Neuronal stem cell (in vitro differentiated cells): ENCODE measurements at regions not wholly inside any gene's neighbourhood (a gene's known extent, or its start where the extent isn't known, plus 50 kb on each side); places are given as distances from the start of the nearest gene placed in this dataset.

Experiments used
- DNase-seq: peaks from one replicate; pipeline ENCODE4 v3.0.0-alpha.2; 2013; ENCODE audit warnings: low spot score
- H2AFZ ChIP-seq: one replicate; pipeline ENCODE4 v1.6.1; 2013; ENCODE audit warnings: mild to moderate bottlenecking, low read length, inconsistent platforms
- H2AK5ac ChIP-seq: 2 replicates; pipeline ENCODE4 v1.6.1; 2013; ENCODE audit warnings: low read depth, mild to moderate bottlenecking, inconsistent platforms, low read length, moderate library complexity, mixed read lengths
- H2BK120ac ChIP-seq: 2 replicates; pipeline ENCODE4 v1.6.1; 2013; ENCODE audit warnings: low read depth, mild to moderate bottlenecking, inconsistent platforms, low read length, moderate library complexity, mixed read lengths
- H2BK12ac ChIP-seq: one replicate; pipeline ENCODE4 v1.6.1; 2013; ENCODE audit warnings: low read length, inconsistent platforms
- H2BK15ac ChIP-seq: 2 replicates; pipeline ENCODE4 v1.6.1; 2013; ENCODE audit warnings: mild to moderate bottlenecking, low read length, inconsistent platforms, mixed read lengths
- H2BK5ac ChIP-seq: one replicate; pipeline ENCODE4 v1.6.1; 2013; ENCODE audit warnings: inconsistent platforms, mild to moderate bottlenecking, low read length, moderate library complexity
- H3K14ac ChIP-seq: one replicate; pipeline ENCODE4 v1.6.1; 2013; ENCODE audit warnings: low read length, inconsistent platforms
- H3K18ac ChIP-seq: 2 replicates; pipeline ENCODE4 v1.6.1; 2013; ENCODE audit warnings: low read length, inconsistent platforms
- H3K23ac ChIP-seq: 2 replicates; pipeline ENCODE4 v1.6.1; 2013; ENCODE audit warnings: low read depth, mild to moderate bottlenecking, mixed read lengths, low read length, inconsistent platforms; ENCODE audit not compliant: poor library complexity
- H3K27ac ChIP-seq: replicated peaks from 3 replicates; pipeline ENCODE4 v1.5.1; 2013; ENCODE audit warnings: low read length, inconsistent platforms
- H3K27me3 ChIP-seq, 3 experiments: 2 replicates each; pipeline ENCODE4 v1.6.1; 2013; ENCODE audit warnings: low read length in 3 of 3, mild to moderate bottlenecking in 2 of 3, inconsistent platforms in 1 of 3, low read depth in 1 of 3, mixed read lengths in 1 of 3, moderate library complexity in 1 of 3; ENCODE audit not compliant: control insufficient read depth in 3 of 3, insufficient read depth in 3 of 3
- H3K36me3 ChIP-seq, 2 donors: replicated peaks in 1 of 2; 2 replicates each; pipeline ENCODE4 v1.6.1; 2013; ENCODE audit warnings: low read length in 2 of 2; ENCODE audit not compliant: control insufficient read depth in 2 of 2, insufficient read depth in 2 of 2
- H3K4ac ChIP-seq: 2 replicates; pipeline ENCODE4 v1.6.1; 2013; ENCODE audit warnings: inconsistent platforms, mild to moderate bottlenecking, low read length, moderate library complexity
- H3K4me1 ChIP-seq, 2 donors: 1 replicate in 1 of 2; 2 replicates in 1 of 2; pipeline ENCODE4 v1.6.1; 2013; ENCODE audit warnings: low read length in 2 of 2, low read depth in 1 of 2; ENCODE audit not compliant: control insufficient read depth in 2 of 2, insufficient read depth in 1 of 2
- H3K4me2 ChIP-seq: one replicate; pipeline ENCODE4 v1.6.1; 2013; ENCODE audit warnings: mild to moderate bottlenecking, low read length, inconsistent platforms; ENCODE audit not compliant: insufficient read depth, poor library complexity, severe bottlenecking
- H3K4me3 ChIP-seq, 2 donors: 2 replicates each; pipeline ENCODE4 v1.5.1; 2013; ENCODE audit warnings: low read length in 2 of 2, mild to moderate bottlenecking in 2 of 2, inconsistent platforms in 1 of 2, moderate library complexity in 1 of 2
- H3K79me1 ChIP-seq: one replicate; pipeline ENCODE4 v1.6.1; 2013; ENCODE audit warnings: low read depth, mild to moderate bottlenecking, inconsistent platforms, low read length, moderate library complexity
- H3K9ac ChIP-seq: one replicate; pipeline ENCODE4 v1.6.1; 2013; ENCODE audit warnings: mild to moderate bottlenecking, low read depth, low read length, inconsistent platforms; ENCODE audit not compliant: poor library complexity
- H3K9me3 ChIP-seq, 2 donors: replicated peaks in 1 of 2; 2 replicates each; pipeline versions ENCODE3 to v1.6.1; 2013; ENCODE audit warnings: low read length in 2 of 2, mild to moderate bottlenecking in 2 of 2, inconsistent platforms in 1 of 2, low read depth in 1 of 2, mixed read lengths in 1 of 2, moderate library complexity in 1 of 2; ENCODE audit not compliant: control insufficient read depth in 2 of 2, insufficient read depth in 1 of 2
- H4K8ac ChIP-seq: one replicate; pipeline ENCODE4 v1.6.1; 2013; ENCODE audit warnings: low read depth, mild to moderate bottlenecking, inconsistent platforms, low read length, moderate library complexity
- H4K91ac ChIP-seq: one replicate; pipeline ENCODE4 v1.6.1; 2013; ENCODE audit warnings: low read length, low read depth, mild to moderate bottlenecking, inconsistent platforms; ENCODE audit not compliant: poor library complexity
- WGBS, 2 donors: extraction: QIAGEN DNeasy Blood & Tissue Kit; methylation state at CpG; one replicate each; pipeline ENCODE4 v1.1.7; 2013; ENCODE audit warnings: missing lambda C conversion rate in 2 of 2, mixed read lengths in 1 of 2; ENCODE audit not compliant: insufficient read length in 2 of 2, insufficient replicate concordance in 1 of 2; ENCODE audit errors: extremely low coverage in 2 of 2; 5-methylcytosine and 5-hydroxymethylcytosine counted together

GRCh38 chr16:48734220-48734619 is 124.2 kb upstream of the N4BP1 start:
- no peak overlapping the region for H3K27ac ChIP-seq
- no peak overlapping the region for H2BK120ac ChIP-seq
- H3K9me3 ChIP-seq, result no peaks in the 10 kb centered on the region

GRCh38 chr16:48704710-48705109 is 94.7 kb upstream of the N4BP1 start:
- Histone ChIP-seq H2BK12ac (no peak overlapping the region), H3K36me3 (no peaks in the 10 kb centered on the region), H4K91ac (no peak overlapping the region), H3K4ac (no peak overlapping the region), H2AK5ac (no peak overlapping the region), H3K4me3 (no peak overlapping the region), H3K23ac (no peak overlapping the region), H3K14ac (peak overlapping the region; percentile 15), H3K4me1 (no peaks in the 10 kb centered on the region), H4K8ac (no peak overlapping the region), H2BK15ac (no peak overlapping the region), H3K18ac (no peak overlapping the region), H3K27me3 (no peaks in the 10 kb centered on the region), H3K9ac (no peak overlapping the region), H3K27ac (no peak overlapping the region), H2BK5ac (no peak overlapping the region), H3K9me3 (no peaks in the 10 kb centered on the region), H2AFZ (no peak overlapping the region), H3K4me2 (no peak overlapping the region), H2BK120ac (no peak overlapping the region), H3K79me1 (no peaks in the 10 kb centered on the region)
- no CpG with 5 or more reads among the region's 1 CpG for WGBS, 2 donors
- no peak for DNase-seq

More at GRCh38 chr16:48734220-48734619, 124.2 kb upstream of the N4BP1 start:
- H3K4me1 ChIP-seq, result peaks cover 3 to 9% of the 10 kb centered on the region in 2 donors
- no peaks in the 10 kb centered on the region for H3K79me1 ChIP-seq
- no peaks in the 10 kb centered on the region for H3K27me3 ChIP-seq
- no peak overlapping the region for H2BK15ac ChIP-seq
- H3K18ac ChIP-seq, result no peak overlapping the region
- H3K36me3 ChIP-seq, result no peaks in the 10 kb centered on the region
- H3K4me2 ChIP-seq, result no peak overlapping the region
- H3K4ac ChIP-seq, result no peak overlapping the region
- no peak overlapping the region for H2BK12ac ChIP-seq
- H3K14ac ChIP-seq, result no peak overlapping the region
- H2AFZ ChIP-seq, result no peak overlapping the region
- no peak overlapping the region for H3K9ac ChIP-seq
- no peak overlapping the region for H3K4me3 ChIP-seq
- no peak overlapping the region for H3K23ac ChIP-seq
- H4K91ac ChIP-seq, result no peak overlapping the region
- no peak overlapping the region for H4K8ac ChIP-seq
- DNase-seq, result no peak
- no peak overlapping the region for H2AK5ac ChIP-seq
- H2BK5ac ChIP-seq, result no peak overlapping the region

GRCh38 chr16:48687421-48688038 is 77.5 kb upstream of the N4BP1 start:
- DNase-seq, result peak; percentile 70
- WGBS, 2 donors, result no CpG with 5 or more reads among the region's 9 CpGs
- Histone ChIP-seq H3K23ac (no peak overlapping the region), H2BK12ac (no peak overlapping the region), H2AFZ (no peak overlapping the region), H3K9me3 (peaks cover 0 to 2% of the 10 kb centered on the region in 2 donors), H2BK15ac (no peak overlapping the region), H3K9ac (no peak overlapping the region), H3K18ac (no peak overlapping the region), H3K27me3 (peaks cover 0 to 11% (median 5%) of the 10 kb centered on the region in 3 experiments), H2BK5ac (no peak overlapping the region), H2AK5ac (no peak overlapping the region), H4K8ac (no peak overlapping the region), H3K4me1 (peaks cover 0 to 3% of the 10 kb centered on the region in 2 donors), H4K91ac (no peak overlapping the region), H3K4me2 (no peak overlapping the region), H3K27ac (no peak overlapping the region), H3K4me3 (no peak overlapping the region), H3K14ac (no peak overlapping the region), H3K4ac (no peak overlapping the region), H3K36me3 (no peaks in the 10 kb centered on the region), H3K79me1 (no peaks in the 10 kb centered on the region), H2BK120ac (no peak overlapping the region)

GRCh38 chr16:48684148-48684547 is 74.2 kb upstream of the N4BP1 start:
- Histone ChIP-seq H3K27ac (no peak overlapping the region), H3K79me1 (no peaks in the 10 kb centered on the region), H4K91ac (no peak overlapping the region), H2BK120ac (no peak overlapping the region), H3K14ac (no peak overlapping the region), H3K18ac (no peak overlapping the region), H3K4me3 (no peak overlapping the region), H3K9ac (no peak overlapping the region), H4K8ac (no peak overlapping the region), H2BK15ac (no peak overlapping the region), H3K36me3 (no peaks in the 10 kb centered on the region), H2AFZ (no peak overlapping the region), H2AK5ac (no peak overlapping the region), H3K4ac (no peak overlapping the region), H3K27me3 (peaks cover 0 to 11% (median 0%) of the 10 kb centered on the region in 3 experiments), H3K9me3 (no peaks in the 10 kb centered on the region), H3K23ac (no peak overlapping the region), H3K4me2 (no peak overlapping the region), H2BK5ac (no peak overlapping the region), H3K4me1 (peaks cover 0 to 3% of the 10 kb centered on the region in 2 donors), H2BK12ac (no peak overlapping the region)
- DNase-seq, result no peak
- no CpG with 5 or more reads among the region's 2 CpGs for WGBS, 2 donors
